KBM-7 (cell line): ENCODE measurements at regions not wholly inside any gene's neighbourhood (a gene's known extent, or its start where the extent isn't known, plus 50 kb on each side); places are given as distances from the start of the nearest gene placed in this dataset.

ENCODE experiments used
- DNase-seq: peaks from one replicate; pipeline ENCODE4 v3.0.0-alpha.2; 2015
- in situ Hi-C: fragments of 300-500 bp; cut with MboI; formaldehyde crosslinking; loops from 2 replicates; pipeline ENCODE4 v1.14.3; 2020; ENCODE audit warnings: low sequenced_read_pairs, low pct_unique_long_range_greater_than_20kb, mixed read lengths

DNA sequence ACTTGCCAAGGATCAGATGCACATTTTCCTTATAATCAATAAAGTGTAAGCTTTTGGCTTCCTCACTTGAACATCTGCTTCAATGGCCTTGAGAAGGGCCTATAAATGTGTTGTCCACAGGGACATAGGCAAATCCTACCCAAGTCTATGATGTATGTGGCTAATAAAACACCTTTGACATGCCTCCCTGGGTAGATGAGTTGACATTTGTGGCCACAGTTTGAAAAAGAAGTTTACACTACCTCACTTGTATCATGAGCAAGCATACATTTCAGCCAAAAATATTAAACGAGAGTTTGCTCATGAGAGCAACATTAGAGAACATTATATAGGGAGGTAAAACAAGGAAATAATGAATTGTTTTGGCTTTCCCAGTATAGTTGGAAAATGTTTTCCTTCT, 1067.7 kb downstream of the C4orf33 start:
- no peak for DNase-seq
- in situ Hi-C loops: no loop called here

DNA sequence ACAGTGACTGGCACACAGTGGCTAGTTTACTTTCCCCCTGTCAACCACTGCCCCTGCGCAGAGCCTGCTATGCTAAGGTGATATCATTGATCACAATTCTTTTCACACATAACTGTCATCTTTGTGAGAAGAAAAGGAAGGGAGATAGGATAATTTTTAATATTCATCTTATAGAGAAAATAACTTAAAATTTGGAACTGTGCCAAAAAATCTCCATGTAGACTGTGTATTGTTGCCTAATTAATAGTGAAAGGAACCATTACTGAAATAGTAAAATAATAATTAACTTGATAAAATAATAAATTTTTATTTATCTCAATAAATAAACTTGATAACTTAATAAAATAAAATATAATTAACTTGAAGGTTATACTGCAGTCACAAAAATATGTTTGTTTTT, 1069.4 kb downstream of the C4orf33 start:
- in situ Hi-C loops: no loop called here
- DNase-seq: no peak

DNA sequence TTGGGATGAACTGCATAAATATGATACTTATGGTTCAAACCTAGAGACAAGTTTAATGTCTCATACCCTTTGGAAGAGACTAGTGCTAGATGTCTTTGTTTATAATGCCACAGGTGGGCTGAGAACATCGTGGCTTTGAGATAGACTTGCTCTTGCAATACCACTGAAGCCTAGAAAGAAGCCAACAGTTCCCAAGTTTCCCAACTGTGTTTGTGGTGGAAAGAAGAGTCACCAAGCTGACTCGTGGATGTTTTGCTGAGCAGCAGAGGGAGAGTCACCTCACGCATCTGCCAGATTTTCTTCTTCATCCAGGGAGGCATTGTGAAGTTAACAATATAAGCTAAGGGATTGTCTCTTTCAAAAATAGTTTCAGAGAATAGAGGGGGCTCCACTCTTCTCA, 1076.2 kb downstream of the C4orf33 start:
- DNase-seq: no peak
- in situ Hi-C loops: no loop called here

DNA sequence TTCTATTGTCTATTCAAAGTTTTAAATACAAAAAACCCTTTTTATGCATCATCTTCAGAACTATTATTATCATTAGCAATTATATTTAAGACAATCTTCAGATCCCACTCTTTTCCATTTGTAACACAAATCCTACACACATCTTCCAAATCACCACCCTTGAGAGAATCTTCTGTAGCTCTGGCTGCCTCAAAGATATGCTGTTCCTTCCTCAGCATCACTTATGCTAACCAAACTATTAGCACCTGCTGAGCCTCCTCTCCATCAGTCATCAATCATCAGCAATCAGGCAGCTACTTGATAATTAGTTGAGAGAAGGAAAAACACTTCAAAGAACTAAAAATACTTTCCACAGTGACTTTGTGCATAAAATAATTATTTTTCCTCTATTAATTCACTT, 1082.2 kb downstream of the C4orf33 start:
- in situ Hi-C loops: no loop called here

DNA sequence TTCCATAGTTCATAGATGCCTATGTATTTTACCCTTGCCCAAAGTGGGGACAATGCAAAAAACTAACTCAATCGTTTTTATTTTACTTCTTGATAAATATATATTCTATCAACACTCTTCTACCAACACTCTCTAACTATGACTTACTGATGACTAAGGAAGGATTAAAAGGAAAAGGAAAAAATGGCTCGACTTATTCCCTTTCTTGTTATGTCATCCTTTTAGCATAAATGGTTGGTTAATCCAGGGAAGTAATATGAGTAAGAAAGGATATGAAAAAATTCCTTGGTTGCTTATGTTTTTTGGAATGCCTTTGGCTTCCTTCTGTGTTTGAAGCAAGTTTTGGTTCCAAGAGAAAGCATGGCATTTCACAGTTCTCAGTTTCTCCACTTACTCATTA, 1087.1 kb downstream of the C4orf33 start:
- in situ Hi-C loops: no loop called here
- no peak for DNase-seq

More for the DNA sequence above, 1082.2 kb downstream of the C4orf33 start:
- no peak for DNase-seq

DNA sequence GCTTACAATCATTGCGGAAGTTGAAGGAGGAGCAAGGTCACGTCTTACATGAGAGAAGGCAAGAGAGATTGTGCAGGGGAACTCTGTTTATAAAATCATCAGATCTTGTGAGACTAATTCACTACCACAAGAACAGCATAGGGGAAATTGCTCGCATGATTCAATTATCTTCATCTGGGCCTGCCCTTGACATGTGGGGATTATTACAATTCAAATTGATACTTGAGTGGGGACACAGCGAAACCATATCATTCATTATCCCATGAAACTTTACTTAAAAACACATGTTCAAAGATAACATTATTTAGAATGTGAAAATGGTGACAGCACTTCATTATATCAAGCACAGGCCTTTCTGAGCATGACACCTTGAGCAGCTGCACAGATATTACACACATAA, 1087.8 kb downstream of the C4orf33 start:
- in situ Hi-C loops: no loop called here
- no peak for DNase-seq

DNA sequence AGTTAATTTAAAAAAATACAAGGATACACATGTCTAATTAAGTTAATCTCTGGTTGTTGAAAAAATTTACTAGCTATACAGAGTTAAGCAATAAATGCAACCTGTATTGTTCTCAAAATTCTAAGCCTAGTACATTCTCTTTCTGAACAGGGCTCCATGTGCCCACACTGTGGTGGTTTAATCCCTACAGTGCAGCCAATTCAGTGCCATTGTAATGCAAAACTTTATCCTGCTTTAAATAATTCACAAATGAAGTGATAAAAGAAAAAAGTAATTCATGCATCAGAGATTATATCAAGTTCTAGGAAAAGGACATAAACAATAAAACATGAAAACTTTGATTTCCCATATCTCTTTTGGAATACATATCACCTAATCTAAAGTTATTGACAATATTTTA, 1089.2 kb downstream of the C4orf33 start:
- DNase-seq: no peak
- in situ Hi-C loops: no loop called here

DNA sequence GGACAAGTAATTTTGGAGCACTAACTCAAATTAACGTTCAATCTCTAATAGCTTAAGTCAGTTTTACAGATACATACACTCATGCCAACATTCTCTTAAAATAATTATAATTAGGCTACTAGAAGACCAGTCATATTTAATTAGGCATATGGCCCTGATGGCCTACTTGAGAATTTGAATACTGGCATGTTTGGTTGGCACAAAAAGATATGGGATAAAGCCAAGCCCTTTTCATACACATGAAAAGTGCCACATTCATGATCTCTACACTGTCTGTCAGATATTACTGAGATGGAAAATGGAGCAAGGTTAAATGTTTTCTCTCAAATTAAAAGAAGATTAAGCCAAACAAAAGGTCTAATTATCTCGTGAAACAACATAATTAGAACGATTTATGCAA, 1091.0 kb downstream of the C4orf33 start:
- DNase-seq: no peak
- in situ Hi-C loops: no loop called here

DNA sequence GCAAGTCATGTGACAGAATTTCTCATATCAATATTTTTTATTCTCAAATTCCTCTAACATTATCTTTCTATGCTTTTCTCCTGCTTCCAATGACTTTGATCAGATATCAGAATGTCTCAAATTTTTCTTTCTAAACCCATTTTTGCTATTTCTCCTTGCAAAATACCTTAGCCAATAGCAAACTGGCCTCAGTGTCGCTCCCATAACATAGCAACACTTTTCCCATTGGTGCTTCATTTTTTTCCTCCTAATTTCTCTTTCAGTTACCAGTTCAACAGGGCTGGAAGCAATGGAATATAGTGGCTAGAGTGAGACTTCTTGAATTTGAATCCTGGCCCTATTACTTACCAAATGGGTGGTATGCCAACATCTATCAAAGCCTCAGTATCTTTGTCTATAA, 1091.6 kb downstream of the C4orf33 start:
- no peak for DNase-seq

DNA sequence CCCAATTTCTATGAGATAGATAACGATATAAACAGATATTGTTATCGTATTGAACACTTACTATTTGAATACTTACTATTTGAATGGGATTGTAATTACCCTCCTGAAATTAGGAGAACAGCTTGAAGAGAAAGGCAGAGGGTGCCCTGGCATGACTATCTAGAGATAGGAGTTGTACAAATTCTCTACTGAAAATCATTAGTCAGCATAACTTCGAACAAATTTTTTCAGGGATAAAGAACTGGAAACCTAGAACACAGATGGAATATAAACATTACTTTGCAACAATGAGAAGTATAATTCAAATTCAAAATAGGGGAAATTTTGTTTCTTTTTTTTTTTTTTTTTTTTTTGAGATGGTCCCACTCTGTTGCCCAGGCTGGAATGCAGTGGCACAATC, 1096.8 kb downstream of the C4orf33 start:
- in situ Hi-C loops: no loop called here
- DNase-seq: no peak

More for the DNA sequence above, 1091.6 kb downstream of the C4orf33 start:
- in situ Hi-C loops: no loop called here

DNA sequence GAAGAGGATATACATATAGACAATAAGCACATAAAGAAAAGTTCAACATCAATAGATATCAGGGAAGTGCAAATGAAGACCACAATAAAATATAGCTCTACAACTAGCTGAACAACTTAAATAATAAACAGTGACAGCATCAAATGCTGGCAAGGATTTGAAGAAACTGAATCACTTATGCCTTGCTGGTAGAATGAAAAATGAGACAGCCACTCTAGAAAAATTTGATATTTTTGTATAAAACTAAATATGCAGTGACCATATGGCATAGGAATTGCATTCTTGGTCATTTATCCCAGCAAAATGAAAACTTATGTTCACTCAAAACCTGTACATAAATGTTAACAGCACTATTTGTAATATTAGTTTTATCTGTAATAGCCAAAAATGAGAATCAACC, 1102.0 kb downstream of the C4orf33 start:
- in situ Hi-C loops: no loop called here
- no peak for DNase-seq

DNA sequence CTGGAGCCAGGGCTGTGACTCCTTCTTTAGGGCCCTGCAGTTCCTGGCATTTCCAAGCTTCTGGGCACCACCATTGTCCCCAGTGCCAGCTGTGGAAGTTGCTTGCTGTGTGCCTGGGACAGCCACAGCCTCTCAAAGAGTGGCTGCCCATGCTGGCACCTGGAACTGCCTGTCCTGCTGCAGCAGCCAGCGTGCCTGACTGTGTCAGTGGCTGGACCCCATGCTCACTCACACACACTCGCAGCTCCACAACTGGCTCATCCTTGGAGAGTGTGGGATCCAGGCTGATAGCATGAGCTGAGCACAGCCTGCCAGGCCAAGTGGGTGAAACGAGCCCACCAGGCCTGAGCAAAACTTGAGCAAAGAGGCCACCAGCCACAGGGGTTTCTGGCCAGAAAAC, 1107.6 kb downstream of the C4orf33 start:
- DNase-seq: no peak
- in situ Hi-C loops: no loop called here

DNA sequence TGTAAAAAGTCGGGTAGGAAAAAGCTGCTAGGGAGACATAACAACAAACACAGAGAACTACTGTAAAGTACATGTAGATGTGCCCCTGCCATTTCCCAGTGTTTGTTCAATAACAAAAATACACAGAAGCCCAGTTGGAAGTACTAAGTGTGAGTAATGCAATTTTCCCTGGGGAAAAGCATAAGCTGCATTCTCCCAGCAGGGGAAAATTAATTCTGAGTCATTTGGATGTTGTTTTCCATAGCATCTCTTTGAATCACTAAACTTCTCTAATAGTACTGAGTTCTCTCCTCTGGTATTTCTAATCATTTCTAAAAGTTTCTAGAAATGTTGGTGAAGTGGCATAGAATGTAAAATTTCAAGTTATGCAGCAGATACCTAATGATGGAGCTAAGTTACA, 1114.9 kb downstream of the C4orf33 start:
- in situ Hi-C loops: no loop called here
- no peak for DNase-seq

DNA sequence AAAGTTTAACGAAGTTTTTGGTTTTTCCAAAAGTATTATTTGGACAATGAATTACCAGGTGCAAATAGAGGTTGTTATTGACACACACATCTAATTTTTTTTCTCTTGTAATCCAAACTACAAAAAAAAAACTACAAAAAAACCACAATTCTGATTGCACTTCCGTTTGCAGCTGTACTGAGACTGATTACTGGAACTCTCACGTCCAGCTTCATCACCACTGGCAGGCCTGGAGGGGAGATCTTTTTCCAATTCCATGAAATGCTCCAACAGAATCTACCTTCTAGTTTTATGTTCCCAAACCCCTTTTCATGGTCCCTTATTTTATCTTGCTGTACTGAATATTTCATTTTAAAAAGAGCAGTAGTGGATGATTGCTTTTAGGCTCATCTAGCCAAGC, 1118.3 kb downstream of the C4orf33 start:
- peak; percentile 2 for DNase-seq
- in situ Hi-C loops: no loop called here

DNA sequence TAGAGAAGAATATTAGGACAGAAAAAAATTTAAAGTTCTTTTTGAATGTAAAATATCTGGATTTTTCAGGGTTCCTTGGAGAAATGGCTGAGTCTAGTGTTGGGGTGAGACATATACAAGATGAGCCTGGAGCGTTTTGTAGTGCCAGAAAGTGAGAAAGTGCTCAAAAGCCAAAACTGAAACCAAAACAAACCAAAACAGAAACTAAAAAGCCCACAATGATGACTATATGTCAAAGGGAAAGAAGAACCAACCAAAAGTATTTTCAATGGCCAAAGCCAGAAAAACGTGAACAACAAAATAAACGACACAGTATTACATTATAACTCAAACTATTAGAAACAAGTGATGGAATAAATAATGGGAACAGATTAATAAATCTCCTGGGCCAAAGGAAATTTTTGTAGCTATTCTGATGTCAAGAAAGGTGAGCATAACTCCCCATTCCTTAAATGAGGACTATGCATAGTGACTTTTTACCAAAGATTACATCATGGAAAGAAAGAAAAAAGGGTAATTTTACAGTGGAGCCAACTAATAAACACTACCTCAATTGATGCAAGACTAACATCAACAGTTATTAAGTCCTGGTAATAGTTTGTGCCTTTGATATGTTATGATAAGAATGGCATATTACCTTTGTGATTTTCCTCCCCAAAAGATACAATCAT, 1137.6 kb downstream of the C4orf33 start:
- in situ Hi-C loops: no loop called here
- peak; percentile 34 for DNase-seq

DNA sequence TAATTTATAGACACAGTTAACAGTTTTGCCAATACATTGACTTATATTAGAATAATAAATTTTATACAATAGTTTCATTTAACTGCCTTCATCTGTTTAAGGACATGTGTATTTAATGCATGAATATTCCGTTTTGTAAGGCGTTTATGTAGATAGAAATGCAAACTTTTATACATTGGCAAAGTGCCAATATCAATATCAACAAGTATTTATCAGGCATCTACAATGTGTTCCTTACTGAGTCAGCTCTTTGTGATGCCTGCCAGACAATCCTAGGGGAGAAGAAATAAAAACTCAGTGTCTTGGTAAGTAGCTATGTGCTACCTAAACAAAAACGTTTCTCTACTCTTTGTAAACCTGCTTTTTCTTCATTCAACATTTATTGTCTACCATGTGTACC, 1142.2 kb downstream of the C4orf33 start:
- in situ Hi-C loops: no loop called here
- no peak for DNase-seq

DNA sequence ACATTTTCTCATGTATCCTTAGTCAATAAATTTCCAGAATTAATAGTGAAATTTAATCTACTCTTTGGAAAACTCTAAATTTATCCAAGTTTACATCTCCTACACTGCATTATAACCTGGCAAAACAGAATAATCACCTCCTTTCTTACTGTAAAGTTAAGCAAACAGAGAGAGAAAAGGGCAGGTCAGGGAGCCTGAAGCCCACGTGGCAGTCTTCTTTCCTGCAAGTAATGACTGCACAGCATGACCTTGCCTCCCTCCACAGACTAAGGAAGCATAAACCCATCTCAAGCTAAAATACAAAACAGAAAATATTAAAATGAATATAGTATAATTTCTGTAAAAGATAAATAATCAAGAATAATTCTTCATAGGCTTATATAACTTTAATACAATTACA, 1153.0 kb downstream of the C4orf33 start:
- in situ Hi-C loops: no loop called here
- no peak for DNase-seq

DNA sequence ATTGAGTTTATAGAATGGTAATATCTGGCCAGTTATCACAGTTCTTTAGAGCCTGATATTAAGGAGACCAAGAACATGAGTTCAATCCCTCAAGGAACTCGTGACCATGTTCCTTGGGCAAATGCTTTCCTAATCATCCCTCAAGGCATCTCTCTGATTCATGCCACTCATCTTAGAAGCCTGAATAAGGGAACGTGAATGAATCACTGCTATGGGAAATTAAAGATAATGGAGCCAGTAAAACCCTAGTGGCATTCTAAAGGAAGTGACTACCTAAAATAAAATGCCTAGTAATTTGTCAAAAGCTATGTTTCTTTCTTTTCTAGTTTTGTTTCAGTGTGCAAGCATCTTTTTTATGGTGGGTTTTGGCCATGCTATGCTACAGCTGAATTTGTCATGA, 1161.3 kb downstream of the C4orf33 start:
- DNase-seq: no peak
- in situ Hi-C loops: no loop called here

DNA sequence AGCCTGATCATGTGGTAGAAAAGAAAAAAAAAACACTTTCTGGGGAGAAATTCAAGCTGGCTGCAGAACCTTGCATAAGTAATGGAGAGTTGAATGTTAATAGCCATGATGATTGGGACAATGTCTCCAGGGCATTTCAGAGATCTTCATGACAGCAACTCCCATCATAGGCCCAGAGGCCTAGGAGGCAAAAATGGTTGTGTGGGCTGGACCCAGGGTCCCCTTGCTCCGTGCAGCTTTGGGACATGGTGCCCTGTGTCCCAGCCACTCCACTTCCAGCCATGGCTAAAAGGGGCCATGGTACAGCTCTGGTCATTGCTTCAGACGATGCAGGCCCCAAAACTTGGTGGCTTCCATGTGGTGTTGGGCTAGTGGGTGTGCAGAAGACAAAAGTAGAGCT, 1170.9 kb downstream of the C4orf33 start:
- DNase-seq: no peak
- in situ Hi-C loops: no loop called here

DNA sequence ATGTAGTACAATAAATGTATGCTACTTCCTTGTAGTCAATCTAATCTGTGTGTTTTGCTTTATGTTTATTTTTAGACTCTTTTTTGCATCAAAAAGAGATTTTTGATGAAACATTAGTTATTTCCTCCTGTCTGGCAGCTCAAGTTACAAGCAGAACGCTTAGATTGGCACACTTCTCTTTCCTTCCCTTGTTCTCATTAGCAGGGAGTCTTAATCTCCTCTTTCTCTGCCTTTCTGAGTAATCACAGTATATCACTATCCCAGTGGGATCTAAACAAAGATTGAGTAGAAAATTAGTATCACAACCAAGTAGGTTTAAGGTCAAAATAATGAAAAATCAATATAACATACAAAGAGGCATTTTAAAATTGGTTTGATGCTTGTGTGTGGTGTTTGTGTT, 1192.6 kb downstream of the C4orf33 start:
- DNase-seq: no peak

DNA sequence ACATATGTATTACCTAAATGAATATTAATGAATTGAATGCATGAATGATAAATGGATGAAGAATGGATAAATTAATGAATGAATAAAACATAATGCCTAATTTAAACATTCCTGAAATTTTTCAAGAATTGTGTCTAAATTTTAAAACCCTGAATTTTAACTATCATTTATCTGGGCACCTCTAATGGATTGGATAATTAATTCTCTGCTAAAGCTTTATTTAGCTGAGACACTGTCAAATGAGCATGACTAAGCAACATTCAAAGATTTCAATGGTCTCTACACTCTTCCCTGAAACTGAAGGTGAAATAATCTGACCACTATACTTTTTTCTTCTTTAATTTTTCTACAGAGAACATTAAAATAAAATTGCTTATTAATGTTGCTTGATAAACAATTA, 1197.7 kb downstream of the C4orf33 start:
- in situ Hi-C loops: no loop called here

More for the DNA sequence above, 1192.6 kb downstream of the C4orf33 start:
- in situ Hi-C loops: no loop called here

DNA sequence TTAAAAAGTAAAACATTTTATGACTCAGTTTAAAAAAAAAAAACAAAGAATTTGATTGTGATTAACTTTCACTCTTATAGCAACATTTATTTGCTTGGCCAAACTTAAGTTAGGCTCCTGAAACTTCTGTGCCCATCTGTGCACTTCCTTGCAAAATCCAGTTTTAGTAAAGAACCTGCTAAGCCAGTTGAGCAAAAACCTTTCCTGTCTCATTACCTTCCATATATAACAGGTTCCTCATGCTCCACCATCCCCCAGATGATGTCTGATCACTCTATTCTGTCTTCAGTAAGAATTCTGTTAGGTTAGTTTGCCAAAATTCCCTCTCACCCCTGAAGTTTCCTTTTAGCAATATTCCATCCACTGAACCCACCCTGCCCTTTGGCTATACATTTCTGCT, 1200.5 kb downstream of the C4orf33 start:
- DNase-seq: no peak
- in situ Hi-C loops: no loop called here

More for the DNA sequence above, 1197.7 kb downstream of the C4orf33 start:
- DNase-seq: no peak
